Stomach (tissue), 8 donors: ENCODE measurements at regions not wholly inside any gene's neighbourhood (a gene's known extent, or its start where the extent isn't known, plus 50 kb on each side); places are given as distances from the start of the nearest gene placed in this dataset.

Experiments used
- DNase-seq, 2 donors: peaks; one replicate each; pipeline versions ENCODE4 v3.0.0 to v3.0.0-alpha.2; 2013 to 2019
- H3K27ac ChIP-seq, 5 donors: fragments of 200-600 bp in 4 of 5; sonication (generic) in 4 of 5; one replicate each; pipeline ENCODE4 v1.5.1; 2013 to 2019; ENCODE audit warnings: mild to moderate bottlenecking in 1 of 5, moderate library complexity in 1 of 5
- H3K27me3 ChIP-seq, 3 donors: fragments of 200-600 bp; sonication (generic); one replicate each; pipeline ENCODE4 v1.5.1; 2017 to 2019; ENCODE audit warnings: mixed run types in 1 of 3
- H3K36me3 ChIP-seq, 4 donors: fragments of 200-600 bp; sonication (generic); 1 replicate in 3 of 4; 2 replicates in 1 of 4; pipeline ENCODE4 v1.5.1; 2016 to 2019
- H3K4me1 ChIP-seq, 4 donors: fragments of 200-600 bp; sonication (generic); one replicate each; pipeline ENCODE4 v1.5.1; 2016 to 2019
- H3K4me3 ChIP-seq, 4 donors: fragments of 200-600 bp; sonication (generic) in 3 of 4; one replicate each; pipeline ENCODE4 v1.5.1; 2016 to 2019; ENCODE audit warnings: mild to moderate bottlenecking in 1 of 4
- H3K9me3 ChIP-seq, 4 donors: fragments of 200-600 bp; sonication (generic); one replicate each; pipeline ENCODE4 v1.5.1; 2016 to 2019
- EP300 ChIP-seq: sonication (generic); formaldehyde crosslinking; IDR thresholded peaks from one replicate; pipeline ENCODE4 v1.6.1; 2017; ENCODE audit warnings: antibody characterized with exemption
- POLR2A ChIP-seq, 4 donors: fragments of 450-650 bp; IDR thresholded peaks; one replicate each; pipeline ENCODE4 v1.6.1; 2016; ENCODE audit warnings: antibody characterized with exemption in 4 of 4, control low read depth in 2 of 4, mild to moderate bottlenecking in 1 of 4, moderate library complexity in 1 of 4
- POLR2AphosphoS5 ChIP-seq, 3 donors: sonication (generic); formaldehyde crosslinking; IDR thresholded peaks; one replicate each; pipeline ENCODE4 v1.6.1; 2016; ENCODE audit warnings: antibody characterized with exemption in 3 of 3
- WGBS, 5 donors: extraction: QIAGEN DNeasy Blood & Tissue Kit in 3 of 5; methylation state at CpG; one replicate each; pipeline versions ENCODE4 v1.1.5 to v1.1.7; 2013 to 2018; 5-methylcytosine and 5-hydroxymethylcytosine counted together
- intact Hi-C: fragments of 100-400 bp; cut with DNase I; formaldehyde crosslinking; loops from one replicate; pipeline ENCODE4 v1.15.1; 2023; ENCODE audit warnings: low total_unique reads
- TF ChIP-seq, protein P1 (sequence below), 7 experiments: fragments of 450-650 bp in 4 of 7; fragments of 200-600 bp in 3 of 7; sonication (generic) in 3 of 7; IDR thresholded peaks; one replicate each; pipeline ENCODE4 v1.5.1; 2016 to 2019; ENCODE audit warnings: antibody characterized with exemption in 7 of 7, control low read depth in 2 of 7, mild to moderate bottlenecking in 1 of 7
- donor health status: healthy with polysubstance abuse.
- donor health status: Bipolar disorder and iron deficiency.
- donor health status: healthy.

DNA sequence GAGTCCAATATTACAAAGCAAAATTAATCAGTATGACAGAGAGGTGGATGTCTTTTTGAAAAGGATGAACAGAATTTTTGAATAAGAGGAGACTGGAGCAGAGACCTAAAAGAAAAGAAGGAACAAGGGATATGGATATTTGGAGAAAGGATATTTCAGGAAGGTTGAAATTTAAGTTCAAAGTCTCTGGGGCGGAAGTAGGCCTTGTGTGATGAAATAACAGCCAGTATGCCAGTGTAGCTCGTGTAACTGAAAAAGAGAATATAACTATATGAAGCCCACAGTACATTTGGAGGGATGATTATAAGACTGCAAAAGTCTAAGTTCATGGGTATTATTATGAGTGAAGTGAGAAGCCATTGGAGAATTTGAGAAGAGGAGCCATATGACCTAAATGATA lies 766.7 kb downstream of the GBE1 start:
- Histone ChIP-seq H3K36me3 (no peaks in the 10 kb centered on the region), H3K4me3 (no peak overlapping the region), H3K4me1 (peaks cover 0 to 4% (median 0%) of the 10 kb centered on the region in 4 donors), H3K27me3 (no peaks in the 10 kb centered on the region), H3K27ac (peak overlapping the region in 1 of 5 donors; percentile 72), H3K9me3 (no peaks in the 10 kb centered on the region)
- intact Hi-C loops = no loop called here
- 85 to 89% (median 87%) methylated on average over 2 of the region's 2 CpGs for WGBS, 5 donors
- no peak for DNase-seq
- TF ChIP-seq POLR2AphosphoS5 (IDR thresholded peaks at IDR 0.05) (no peak), POLR2A (IDR thresholded peaks at IDR 0.05) (no peak), EP300 (no peak)
- TF ChIP-seq, protein P1, sequence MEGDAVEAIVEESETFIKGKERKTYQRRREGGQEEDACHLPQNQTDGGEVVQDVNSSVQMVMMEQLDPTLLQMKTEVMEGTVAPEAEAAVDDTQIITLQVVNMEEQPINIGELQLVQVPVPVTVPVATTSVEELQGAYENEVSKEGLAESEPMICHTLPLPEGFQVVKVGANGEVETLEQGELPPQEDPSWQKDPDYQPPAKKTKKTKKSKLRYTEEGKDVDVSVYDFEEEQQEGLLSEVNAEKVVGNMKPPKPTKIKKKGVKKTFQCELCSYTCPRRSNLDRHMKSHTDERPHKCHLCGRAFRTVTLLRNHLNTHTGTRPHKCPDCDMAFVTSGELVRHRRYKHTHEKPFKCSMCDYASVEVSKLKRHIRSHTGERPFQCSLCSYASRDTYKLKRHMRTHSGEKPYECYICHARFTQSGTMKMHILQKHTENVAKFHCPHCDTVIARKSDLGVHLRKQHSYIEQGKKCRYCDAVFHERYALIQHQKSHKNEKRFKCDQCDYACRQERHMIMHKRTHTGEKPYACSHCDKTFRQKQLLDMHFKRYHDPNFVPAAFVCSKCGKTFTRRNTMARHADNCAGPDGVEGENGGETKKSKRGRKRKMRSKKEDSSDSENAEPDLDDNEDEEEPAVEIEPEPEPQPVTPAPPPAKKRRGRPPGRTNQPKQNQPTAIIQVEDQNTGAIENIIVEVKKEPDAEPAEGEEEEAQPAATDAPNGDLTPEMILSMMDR (IDR thresholded peaks at IDR 0.05) = no peak

DNA sequence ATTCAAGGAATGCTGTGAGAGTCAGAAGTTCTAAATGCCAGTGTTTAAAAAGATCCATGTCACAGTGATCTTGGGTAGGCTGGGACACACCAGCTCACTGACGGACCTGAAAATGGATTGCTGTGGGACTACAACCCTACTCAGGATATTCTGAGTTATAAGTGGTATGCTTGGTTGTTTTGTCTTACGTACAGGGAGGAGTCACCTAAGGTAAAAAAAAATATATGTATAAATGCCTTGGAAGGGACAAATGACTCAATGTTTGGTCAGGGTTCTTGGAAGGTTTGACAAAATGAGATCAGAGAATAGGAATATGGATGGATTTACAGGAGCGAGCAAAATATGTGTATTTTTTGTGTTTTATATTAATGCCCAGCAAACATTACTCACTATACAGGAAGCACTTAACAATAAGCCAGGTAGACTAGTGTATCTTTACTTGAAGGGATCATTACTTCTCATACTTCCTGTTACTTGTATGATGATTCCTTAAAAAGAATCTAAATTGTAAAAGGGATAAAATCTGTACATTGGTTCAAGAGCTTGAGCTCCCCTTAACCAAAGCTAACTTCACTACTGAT lies 767.3 kb downstream of the GBE1 start:
- 39 to 66% (median 47%) methylated on average over 3 of the region's 3 CpGs for WGBS, 5 donors
- Histone ChIP-seq H3K27ac (peak overlapping the region in 4 of 5 donors; percentile 34 to 72 (median 50)), H3K9me3 (no peaks in the 10 kb centered on the region), H3K27me3 (no peaks in the 10 kb centered on the region), H3K36me3 (no peaks in the 10 kb centered on the region), H3K4me3 (no peak overlapping the region), H3K4me1 (peaks cover 0 to 4% (median 0%) of the 10 kb centered on the region in 4 donors)
- TF ChIP-seq, protein P1 (IDR thresholded peaks at IDR 0.05) = no peak
- TF ChIP-seq EP300 (no peak), POLR2AphosphoS5 (IDR thresholded peaks at IDR 0.05) (no peak), POLR2A (IDR thresholded peaks at IDR 0.05) (no peak)
- intact Hi-C loops = no loop called here
- peak in 1 of 2 donors; percentile 6 for DNase-seq

DNA sequence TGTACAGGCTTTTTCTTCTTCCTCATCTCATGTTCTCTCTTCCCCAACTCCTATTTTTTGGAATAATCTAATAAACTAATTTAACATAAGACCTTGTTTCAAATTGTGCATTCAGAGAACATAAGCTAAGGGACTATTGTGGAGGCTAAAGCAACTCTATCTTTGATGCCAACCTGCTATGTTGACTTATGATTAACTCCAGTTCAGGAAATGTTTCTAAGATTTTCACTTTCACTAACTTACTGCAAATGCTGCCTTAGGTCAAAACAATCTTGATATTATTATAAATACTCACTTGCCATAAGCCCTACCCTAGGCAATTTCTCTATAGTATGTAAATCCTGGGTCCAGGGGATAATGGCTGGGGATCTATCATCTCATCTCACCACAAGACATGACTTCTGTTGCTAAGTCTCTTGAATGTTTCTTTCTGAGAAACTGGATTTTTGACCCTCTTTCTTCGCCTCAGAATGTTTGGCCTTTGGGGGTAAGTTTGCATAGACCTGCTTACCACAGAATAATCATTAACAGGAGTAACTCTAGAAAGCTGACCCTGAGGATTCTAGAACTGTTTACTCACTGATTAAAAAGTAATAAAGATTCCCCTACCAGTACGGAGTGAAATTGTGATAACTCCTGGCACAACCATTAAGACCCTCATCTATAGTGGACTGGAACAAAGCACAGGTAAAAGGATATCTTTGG lies 768.1 kb downstream of the GBE1 start:
- WGBS, 5 donors = 24 to 42% (median 29%) methylated on average over 2 of the region's 2 CpGs
- Histone ChIP-seq H3K4me1 (peaks cover 0 to 4% (median 0%) of the 10 kb centered on the region in 4 donors), H3K36me3 (no peaks in the 10 kb centered on the region), H3K27ac (peak overlapping the region in 3 of 5 donors; percentile 34 to 72 (median 48)), H3K9me3 (no peaks in the 10 kb centered on the region), H3K27me3 (no peaks in the 10 kb centered on the region), H3K4me3 (no peak overlapping the region)
- intact Hi-C loops = no loop called here
- TF ChIP-seq, protein P1 (IDR thresholded peaks at IDR 0.05) = no peak
- TF ChIP-seq POLR2AphosphoS5 (IDR thresholded peaks at IDR 0.05) = no peak
- TF ChIP-seq EP300 = no peak
- no peak for TF ChIP-seq POLR2A (IDR thresholded peaks at IDR 0.05)
- peak in 1 of 2 donors; percentile 32 for DNase-seq

DNA sequence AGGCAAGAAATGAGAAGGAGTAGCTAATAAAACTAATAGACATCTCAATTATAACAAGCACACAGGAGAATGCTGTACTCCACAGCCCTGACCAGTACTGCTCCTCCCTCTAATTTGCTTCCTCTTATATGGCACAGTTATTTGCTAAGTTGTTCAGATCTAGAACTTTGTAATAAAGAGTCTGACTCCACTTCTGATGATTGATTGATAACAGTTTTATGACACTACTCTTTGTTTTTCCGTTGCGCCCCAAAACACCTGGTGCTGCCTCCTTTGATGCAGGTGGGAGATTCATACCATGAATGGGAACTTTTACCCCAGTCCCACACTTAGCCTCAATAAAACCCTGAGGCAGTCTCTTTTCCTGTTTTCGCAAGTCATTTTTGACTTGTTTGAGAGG lies 777.7 kb downstream of the GBE1 start:
- Histone ChIP-seq H3K36me3 (no peaks in the 10 kb centered on the region), H3K9me3 (peaks cover 0 to 10% (median 5%) of the 10 kb centered on the region in 4 donors), H3K27me3 (no peaks in the 10 kb centered on the region), H3K4me1 (no peaks in the 10 kb centered on the region), H3K27ac (no peak overlapping the region), H3K4me3 (no peak overlapping the region)
- no peak for DNase-seq
- TF ChIP-seq EP300 = no peak
- TF ChIP-seq POLR2A (IDR thresholded peaks at IDR 0.05) = no peak
- TF ChIP-seq, protein P1 (IDR thresholded peaks at IDR 0.05) = no peak
- TF ChIP-seq POLR2AphosphoS5 (IDR thresholded peaks at IDR 0.05) = no peak
- intact Hi-C loops = no loop called here
- 61 to 92% (median 79%) methylated on average over 3 of the region's 3 CpGs for WGBS, 5 donors
